T-helper 2 cell (primary cell): ENCODE measurements at regions not wholly inside any gene's neighbourhood (a gene's known extent, or its start where the extent isn't known, plus 50 kb on each side); places are given as distances from the start of the nearest gene placed in this dataset.
A peak's percentile ranks its signal among the peaks of the same experiment; 100 is the strongest.
"Not testable (repeated sequence)": the region's sequence is repeated elsewhere in the genome, so short reads cannot be mapped to it uniquely, and the experiment has no call there.

Experiments
- DNase-seq, 5 experiments: peaks; one replicate each; pipeline versions ENCODE4 v3.0.0 to v3.0.0-alpha.2; 2012 to 2022

GRCh38 chr1:83508485-83509151 lies 490.3 kb downstream of the TTLL7 start:
- DNase-seq = peak in 2 of 5 experiments; percentile 15 to 96

GRCh38 chr1:83505148-83505547 lies 493.8 kb downstream of the TTLL7 start:
- DNase-seq = no peak

GRCh38 chr1:83503153-83503552 lies 495.8 kb downstream of the TTLL7 start:
- no peak for DNase-seq

GRCh38 chr1:83500987-83501591 lies 497.8 kb downstream of the TTLL7 start:
- peak in 1 of 5 experiments; percentile 83 for DNase-seq

GRCh38 chr1:83500531-83500930 lies 498.4 kb downstream of the TTLL7 start:
- DNase-seq = peak in 1 of 5 experiments; percentile 34

- DNase-seq = peak in 1 of 5 experiments; percentile 3
Measured at GRCh38 chr1:83499998-83500397, 498.9 kb downstream of the TTLL7 start.

GRCh38 chr1:83497563-83497962 lies 501.4 kb downstream of the TTLL7 start:
- no peak for DNase-seq

- DNase-seq = no peak
Measured at GRCh38 chr1:83495560-83495959, 503.4 kb downstream of the TTLL7 start.

- no peak for DNase-seq
Measured at GRCh38 chr1:83493633-83494032, 505.3 kb downstream of the TTLL7 start.

GRCh38 chr1:83491930-83492329 lies 507.0 kb downstream of the TTLL7 start:
- no peak for DNase-seq

- no peak for DNase-seq
Measured at GRCh38 chr1:83490988-83491387, 507.9 kb downstream of the TTLL7 start.

GRCh38 chr1:83488105-83488504 lies 510.8 kb downstream of the TTLL7 start:
- DNase-seq = peak in 1 of 5 experiments; percentile 77

GRCh38 chr1:83487460-83487859 lies 511.5 kb downstream of the TTLL7 start:
- DNase-seq = not testable (repeated sequence)

GRCh38 chr1:83485314-83486019 lies 513.5 kb downstream of the TTLL7 start:
- not testable (repeated sequence) for DNase-seq

- DNase-seq = not testable (repeated sequence)
Measured at GRCh38 chr1:83481284-83481683, 517.6 kb downstream of the TTLL7 start.

GRCh38 chr1:83479591-83480239 lies 519.2 kb downstream of the TTLL7 start:
- DNase-seq = not testable (repeated sequence)

GRCh38 chr1:83478127-83478526 lies 520.8 kb downstream of the TTLL7 start:
- not testable (repeated sequence) for DNase-seq

GRCh38 chr1:83476518-83476917 lies 522.4 kb downstream of the TTLL7 start:
- peak in 1 of 5 experiments; percentile 19 for DNase-seq

GRCh38 chr1:83474946-83475345 lies 524.0 kb downstream of the TTLL7 start:
- not testable (repeated sequence) for DNase-seq

GRCh38 chr1:83473986-83474385 lies 524.9 kb downstream of the TTLL7 start:
- not testable (repeated sequence) for DNase-seq

- not testable (repeated sequence) for DNase-seq
Measured at GRCh38 chr1:83472066-83472465, 526.9 kb downstream of the TTLL7 start.

- DNase-seq = not testable (repeated sequence)
Measured at GRCh38 chr1:83471272-83471671, 527.7 kb downstream of the TTLL7 start.

GRCh38 chr1:83468336-83468735 lies 530.6 kb downstream of the TTLL7 start:
- not testable (repeated sequence) for DNase-seq
